Esophagus muscularis mucosa (tissue), 4 donors: ENCODE measurements at regions not wholly inside any gene's neighbourhood (a gene's known extent, or its start where the extent isn't known, plus 50 kb on each side); places are given as distances from the start of the nearest gene placed in this dataset.

ENCODE experiments used
- DNase-seq: peaks from one replicate; pipeline ENCODE4 v3.0.0-alpha.2; 2017; ENCODE audit errors: extremely low spot score
- H3K27ac ChIP-seq, 4 donors: fragments of 200-600 bp; sonication (generic); replicated peaks in 1 of 4; 1 replicate in 3 of 4; 2 replicates in 1 of 4; pipeline ENCODE4 v1.5.1; 2016 to 2019; ENCODE audit warnings: mild to moderate bottlenecking in 1 of 4
- H3K27me3 ChIP-seq, 4 donors: fragments of 200-600 bp; sonication (generic); one replicate each; pipeline versions ENCODE4 v1.5.1 to v1.6.0; 2016 to 2019
- H3K36me3 ChIP-seq, 4 donors: fragments of 200-600 bp; sonication (generic); one replicate each; pipeline ENCODE4 v1.5.1; 2016 to 2019
- H3K4me1 ChIP-seq, 4 donors: fragments of 200-600 bp; sonication (generic); one replicate each; pipeline ENCODE4 v1.5.1; 2016 to 2019
- H3K4me3 ChIP-seq, 4 donors: fragments of 200-600 bp; sonication (generic); 1 replicate in 2 of 4; 2 replicates in 2 of 4; pipeline ENCODE4 v1.5.1; 2016 to 2019; ENCODE audit warnings: mild to moderate bottlenecking in 4 of 4, moderate library complexity in 1 of 4
- H3K9me3 ChIP-seq, 4 donors: fragments of 200-600 bp; sonication (generic); 1 replicate in 3 of 4; 2 replicates in 1 of 4; pipeline ENCODE4 v1.5.1; 2016 to 2019
- CTCF ChIP-seq, 3 experiments: fragments of 200-600 bp in 2 of 3; fragments of 450-650 bp in 1 of 3; sonication (generic) in 2 of 3; IDR thresholded peaks; one replicate each; pipeline ENCODE4 v1.5.1; 2017 to 2019; ENCODE audit warnings: antibody characterized with exemption in 3 of 3, mild to moderate bottlenecking in 2 of 3, moderate library complexity in 1 of 3
- EP300 ChIP-seq: sonication (generic); formaldehyde crosslinking; IDR thresholded peaks from one replicate; pipeline ENCODE4 v1.6.1; 2017; ENCODE audit warnings: antibody characterized with exemption
- POLR2A ChIP-seq: fragments of 450-650 bp; IDR thresholded peaks from one replicate; pipeline ENCODE4 v1.6.1; 2017; ENCODE audit warnings: antibody characterized with exemption, moderate library complexity, mild to moderate bottlenecking, low read depth
- POLR2AphosphoS5 ChIP-seq, 2 donors: sonication (generic); formaldehyde crosslinking; IDR thresholded peaks; one replicate each; pipeline ENCODE4 v1.6.1; 2017; ENCODE audit warnings: antibody characterized with exemption in 2 of 2
- WGBS: methylation state at CpG from one replicate; pipeline ENCODE4 v1.1.5; 2018; 5-methylcytosine and 5-hydroxymethylcytosine counted together
- intact Hi-C: fragments of 100-400 bp; cut with DNase I; formaldehyde crosslinking; loops from one replicate; pipeline ENCODE4 v1.15.1; 2023

GRCh38 chr6:90346729-90347128 is 50.1 kb upstream of the BACH2 start:
- no peaks in the 10 kb centered on the region for H3K9me3 ChIP-seq
- intact Hi-C loops: no loop called here
- no peaks in the 10 kb centered on the region for H3K27me3 ChIP-seq
- no peaks in the 10 kb centered on the region for H3K36me3 ChIP-seq
- 77% methylated on average over 6 of the region's 6 CpGs for WGBS
- H3K4me3 ChIP-seq: no peak overlapping the region
- H3K27ac ChIP-seq: no peak overlapping the region
- no peak for TF ChIP-seq POLR2AphosphoS5 (IDR thresholded peaks at IDR 0.05)
- TF ChIP-seq CTCF (IDR thresholded peaks at IDR 0.05): no peak
- TF ChIP-seq EP300: no peak
- no peak for TF ChIP-seq POLR2A
- DNase-seq: no peak
- no peaks in the 10 kb centered on the region for H3K4me1 ChIP-seq
